Activated CD4-positive, CD25-positive, alpha-beta regulatory T cell treated with anti-CD3 and anti-CD28 coated beads, Interleukin-2, amount 50 U/mL, for 16 hours (primary cell): ENCODE measurements at regions not wholly inside any gene's neighbourhood (a gene's known extent, or its start where the extent isn't known, plus 50 kb on each side); places are given as distances from the start of the nearest gene placed in this dataset.
"Not testable (repeated sequence)": the region's sequence is repeated elsewhere in the genome, so short reads cannot be mapped to it uniquely, and the experiment has no call there.

Experiments used
- DNase-seq: peaks from one replicate; pipeline ENCODE4 v3.0.0-alpha.2; 2020; ENCODE audit warnings: low read depth, low spot score

GRCh38 chr2:129181433-129181832 is 798.0 kb upstream of the RAB6C start:
- no peak for DNase-seq

GRCh38 chr2:129181963-129182362 is 797.5 kb upstream of the RAB6C start:
- no peak for DNase-seq

- no peak for DNase-seq
These were observed 792.1 kb upstream of the RAB6C start for GRCh38 chr2:129187343-129187742.

GRCh38 chr2:129188451-129188850 is 791.0 kb upstream of the RAB6C start:
- DNase-seq: no peak

DNA sequence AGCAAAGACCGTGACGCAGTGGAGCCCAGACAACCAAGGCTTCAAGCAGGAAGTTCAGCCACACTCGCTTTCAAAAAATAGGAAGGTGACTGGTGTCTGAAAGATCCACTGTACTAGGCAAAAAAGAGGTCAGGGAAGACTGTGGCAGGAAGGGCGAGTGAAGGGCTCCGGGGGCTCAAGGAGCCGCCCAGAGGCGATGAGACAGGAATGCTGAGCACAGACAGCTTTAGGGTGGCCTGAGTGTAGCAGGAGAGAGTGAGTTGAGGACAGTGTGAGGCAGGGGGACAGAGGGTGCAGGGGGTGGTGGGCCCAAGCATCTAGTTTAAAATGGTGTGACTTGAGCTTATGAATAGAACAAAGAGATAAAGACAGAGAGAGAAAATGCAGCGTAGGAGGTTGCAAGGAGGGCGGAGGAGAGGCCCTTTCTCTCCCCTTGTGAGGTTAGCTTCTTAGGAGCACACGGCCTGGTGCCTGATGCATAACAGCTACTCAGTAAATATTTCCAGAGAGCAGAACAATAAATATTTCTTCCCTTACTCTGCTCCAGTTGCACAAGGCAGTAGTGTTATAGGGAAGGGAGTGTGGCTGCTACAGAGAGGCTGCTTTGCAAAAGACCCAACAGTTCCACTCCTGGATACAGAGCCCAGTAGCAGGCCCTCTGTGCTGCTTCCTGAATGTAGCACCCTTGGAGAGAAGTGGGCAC is 789.7 kb upstream of the RAB6C start:
- no peak for DNase-seq

DNA sequence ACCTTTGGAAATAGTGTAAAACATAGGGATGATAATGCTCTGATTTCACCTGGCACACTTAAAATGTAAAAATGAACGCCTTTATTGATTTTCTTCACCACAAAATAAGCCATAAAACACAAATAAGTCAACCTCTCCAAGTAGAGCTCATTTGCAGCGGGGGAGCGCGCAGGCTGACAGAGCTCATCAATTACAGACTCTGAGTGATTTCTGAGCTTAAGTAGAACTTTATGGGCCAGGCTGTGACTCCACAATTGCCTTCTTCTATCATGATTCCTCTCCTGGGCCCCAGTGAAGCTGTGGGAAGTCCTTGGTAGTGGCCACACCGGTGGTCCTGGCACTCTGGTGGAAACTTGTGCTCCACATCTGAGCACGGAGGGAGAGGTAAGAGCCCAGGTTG is 789.0 kb upstream of the RAB6C start:
- no peak for DNase-seq

- no peak for DNase-seq
These were observed 787.9 kb upstream of the RAB6C start for GRCh38 chr2:129191530-129191929.

DNA sequence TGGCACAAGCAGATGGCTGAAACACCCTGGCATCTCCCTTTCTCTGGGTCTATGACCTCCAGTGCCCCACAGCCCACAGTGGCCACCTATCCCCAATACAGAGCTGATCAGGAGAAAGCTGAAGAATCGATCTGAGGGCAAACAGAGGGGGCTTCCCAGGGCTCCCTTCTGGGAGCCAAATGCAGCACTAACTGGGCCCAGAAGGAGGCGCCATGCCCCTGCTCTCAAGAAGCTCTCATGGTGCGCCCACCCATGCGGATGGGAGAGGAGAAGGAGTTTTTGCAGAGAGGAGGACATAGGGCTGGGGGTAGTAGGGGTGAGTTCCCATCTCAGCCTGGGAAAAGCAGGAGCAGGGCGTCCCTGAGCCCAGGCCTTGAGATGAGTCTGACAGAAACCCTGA is 787.3 kb upstream of the RAB6C start:
- DNase-seq: no peak

DNA sequence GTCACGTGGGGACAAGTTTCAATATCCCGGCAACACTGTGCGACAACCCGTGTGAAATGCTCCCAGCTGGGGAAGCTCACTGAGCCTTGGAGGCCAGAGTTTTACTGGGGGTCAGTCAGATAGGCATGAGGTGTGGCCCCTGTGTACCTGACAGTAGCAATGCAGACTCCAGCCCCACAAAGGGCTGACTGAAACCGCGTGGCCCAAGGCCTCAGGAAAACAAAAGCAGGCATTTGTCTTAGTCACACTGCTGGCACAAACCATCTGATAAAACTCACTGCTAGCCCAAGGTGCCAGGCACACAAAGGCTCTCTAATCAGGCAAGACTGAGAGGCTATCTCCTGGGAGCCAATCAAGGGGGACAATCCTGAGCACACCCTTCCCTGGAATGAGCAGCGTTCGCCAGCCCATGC is 786.6 kb upstream of the RAB6C start:
- DNase-seq: no peak

GRCh38 chr2:129193961-129194360 is 785.5 kb upstream of the RAB6C start:
- DNase-seq: no peak

- DNase-seq: no peak
These were observed 780.0 kb upstream of the RAB6C start for GRCh38 chr2:129199501-129199900.

GRCh38 chr2:129201696-129202095 is 777.8 kb upstream of the RAB6C start:
- DNase-seq: no peak

DNA sequence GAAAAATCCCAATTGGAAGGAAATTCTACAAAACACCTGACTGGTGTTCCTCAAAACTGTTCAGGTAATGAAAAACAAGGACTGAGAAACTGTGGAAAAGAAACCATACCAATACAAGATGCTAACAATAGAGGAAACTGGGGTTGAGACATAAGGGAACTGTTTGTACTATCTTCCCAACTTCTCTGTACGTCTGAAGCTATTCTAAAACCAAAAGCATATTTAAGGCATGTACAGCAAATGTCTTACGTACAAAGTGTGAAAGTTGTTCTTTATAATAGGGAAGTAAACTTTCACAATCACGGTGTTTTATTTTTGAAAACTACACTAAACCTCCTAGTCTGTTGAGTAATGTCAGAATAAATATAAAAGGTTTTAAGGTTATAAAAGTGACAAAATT is 776.1 kb upstream of the RAB6C start:
- DNase-seq: no peak

GRCh38 chr2:129204581-129204980 is 774.9 kb upstream of the RAB6C start:
- not testable (repeated sequence) for DNase-seq

DNA sequence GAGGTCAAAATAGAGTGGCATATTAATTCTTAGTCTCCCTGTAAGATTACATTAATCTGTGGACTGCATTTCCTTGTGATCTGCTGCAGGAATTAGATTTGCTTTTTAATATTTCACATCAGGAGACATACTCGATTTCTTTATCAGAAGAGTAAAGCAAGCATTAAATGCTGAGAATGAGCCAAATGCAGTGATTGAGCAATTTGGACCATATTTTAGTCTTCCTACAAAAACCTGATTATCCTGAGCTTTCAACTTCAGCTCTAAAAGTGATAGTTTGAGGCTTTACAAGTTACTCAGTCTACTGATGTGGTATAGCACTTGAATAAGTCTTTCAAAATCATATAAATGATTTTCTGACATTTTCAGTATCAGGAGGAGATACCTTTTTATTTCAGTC is 774.3 kb upstream of the RAB6C start:
- no peak for DNase-seq

DNA sequence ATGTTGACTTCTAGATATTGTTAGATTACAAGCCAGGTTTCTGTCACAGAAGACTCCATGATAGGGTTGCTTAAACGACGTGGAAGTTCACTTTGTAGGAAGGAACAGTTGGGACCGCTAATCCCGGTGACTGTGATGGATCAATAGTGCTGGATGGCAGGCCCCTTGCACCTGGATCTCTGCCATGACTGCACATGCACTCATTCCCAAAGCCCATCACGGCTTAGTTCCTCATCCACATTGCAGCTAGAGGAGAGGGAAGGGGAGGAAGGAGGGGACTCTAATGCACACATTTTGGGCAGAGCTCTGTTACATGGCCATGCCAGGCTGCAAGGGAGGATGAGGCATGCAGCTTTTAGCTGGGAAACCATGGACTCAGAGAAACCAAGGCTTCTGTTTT is 773.7 kb upstream of the RAB6C start:
- no peak for DNase-seq

GRCh38 chr2:129212299-129212958 is 767.0 kb upstream of the RAB6C start:
- no peak for DNase-seq

GRCh38 chr2:129224022-129224421 is 755.4 kb upstream of the RAB6C start:
- no peak for DNase-seq

GRCh38 chr2:129224486-129224885 is 755.0 kb upstream of the RAB6C start:
- no peak for DNase-seq

GRCh38 chr2:129229196-129229595 is 750.3 kb upstream of the RAB6C start:
- DNase-seq: no peak

- DNase-seq: no peak
These were observed 749.5 kb upstream of the RAB6C start for GRCh38 chr2:129229830-129230441.

GRCh38 chr2:129231924-129232323 is 747.5 kb upstream of the RAB6C start:
- DNase-seq: no peak

- DNase-seq: no peak
These were observed 746.3 kb upstream of the RAB6C start for GRCh38 chr2:129233166-129233565.
